ENCODE measurements at regions not wholly inside any gene's neighbourhood (a gene's known extent, or its start where the extent isn't known, plus 50 kb on each side); places are given as distances from the start of the nearest gene placed in this dataset.

GRCh38 chr4:14844061-14844460 is 158.2 kb upstream of the CPEB2 start:
- no peak for DNase-seq (ENCODE audit: low read depth)

DNA sequence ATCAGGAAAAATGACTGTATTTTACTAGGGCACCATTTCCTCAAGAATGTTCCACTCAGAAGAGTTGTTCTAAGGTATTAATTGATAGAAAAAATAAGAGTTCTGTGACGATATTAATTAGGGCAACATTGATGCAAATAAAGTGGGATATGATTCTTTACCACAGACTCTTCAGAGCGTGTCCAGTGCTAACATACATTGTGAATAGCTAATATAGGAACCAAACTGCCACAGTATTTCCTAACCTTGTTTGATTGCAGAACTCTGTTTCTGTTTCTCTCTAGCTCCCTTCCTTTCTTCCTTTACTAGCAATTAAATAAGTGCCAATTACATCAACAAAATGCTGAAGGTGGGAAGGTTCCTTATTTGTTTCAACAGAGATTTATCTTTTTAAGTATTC is 154.1 kb upstream of the CPEB2 start:
- DNase-seq (ENCODE audit: low read depth), result no peak

DNA sequence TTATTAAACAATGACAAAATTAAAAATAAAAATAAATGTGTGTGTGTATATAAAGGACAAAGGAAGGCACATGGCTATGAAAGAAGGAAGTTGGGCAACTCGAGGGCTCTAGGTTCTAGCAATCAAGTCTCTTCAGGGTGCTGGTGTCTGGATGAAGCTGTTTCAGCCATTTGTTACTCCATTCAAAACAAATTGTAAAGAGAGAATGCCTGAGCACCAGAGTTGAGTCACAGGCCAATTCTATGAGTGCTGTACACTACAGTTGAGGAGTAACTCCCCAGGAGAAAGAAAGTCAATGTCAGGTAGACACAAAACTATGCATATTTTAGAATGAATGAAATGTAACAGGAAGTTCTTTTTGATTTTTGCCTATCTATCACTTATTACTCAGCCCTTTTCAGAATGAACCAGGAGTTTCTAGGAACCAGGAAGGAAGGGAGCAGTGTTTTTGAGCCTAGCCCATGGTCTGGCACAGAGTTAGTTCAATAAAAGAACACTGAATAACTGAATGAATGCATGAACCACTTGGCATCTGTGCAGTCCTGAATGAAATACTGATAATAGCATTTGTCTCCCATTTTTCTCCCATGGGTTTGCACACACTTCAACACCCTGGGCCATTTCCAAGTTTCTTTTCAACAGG is 151.7 kb upstream of the CPEB2 start:
- DNase-seq (ENCODE audit: low read depth), result no peak

DNA sequence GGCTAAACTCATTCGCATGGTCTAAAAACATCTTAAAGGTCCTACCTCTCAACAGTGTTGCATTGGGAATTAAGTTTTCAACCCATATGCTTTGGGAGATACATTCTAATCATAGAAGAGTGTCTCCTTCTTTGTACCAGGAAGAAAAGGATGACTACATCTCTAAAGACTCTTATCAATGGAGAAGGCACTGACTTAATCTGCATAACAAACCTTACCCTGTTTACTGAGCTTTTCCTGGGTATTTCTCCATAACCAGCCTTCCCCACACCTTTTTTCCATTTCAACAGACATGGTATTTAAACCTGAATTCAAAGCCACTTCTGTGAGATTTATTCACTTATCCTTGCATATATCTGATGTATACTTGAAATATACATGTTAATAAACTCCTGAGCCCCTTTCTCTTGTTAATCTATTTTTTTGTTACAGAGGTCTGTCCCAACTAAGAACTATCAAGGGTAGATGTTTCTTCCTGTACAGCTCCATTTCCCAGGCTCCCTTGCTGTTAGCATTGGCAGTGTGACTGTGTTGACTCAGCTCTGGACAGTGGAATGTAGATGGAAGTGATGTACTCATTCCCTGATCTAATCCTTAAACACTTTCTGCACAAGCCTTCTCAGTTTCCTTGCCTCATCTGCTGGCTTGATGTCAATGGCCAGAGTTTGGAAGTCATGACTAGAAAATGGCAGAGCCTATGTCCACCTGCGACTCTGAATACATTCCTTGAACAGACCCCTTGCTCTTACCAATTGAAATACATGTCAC is 148.9 kb upstream of the CPEB2 start:
- DNase-seq (ENCODE audit: low read depth), result peak; percentile 91

GRCh38 chr4:14855719-14856061 is 146.6 kb upstream of the CPEB2 start:
- DNase-seq (ENCODE audit: low read depth), result no peak

- peak; percentile 99 for DNase-seq (ENCODE audit: low read depth)
These were observed 146.0 kb upstream of the CPEB2 start for GRCh38 chr4:14856062-14856933.

- DNase-seq (ENCODE audit: low read depth), result no peak
These were observed 145.4 kb upstream of the CPEB2 start for GRCh38 chr4:14856934-14857235.

- no peak for DNase-seq (ENCODE audit: low read depth)
These were observed 144.8 kb upstream of the CPEB2 start for GRCh38 chr4:14857475-14857874.

- DNase-seq (ENCODE audit: low read depth), result no peak
These were observed 144.3 kb upstream of the CPEB2 start for GRCh38 chr4:14857981-14858380.

DNA sequence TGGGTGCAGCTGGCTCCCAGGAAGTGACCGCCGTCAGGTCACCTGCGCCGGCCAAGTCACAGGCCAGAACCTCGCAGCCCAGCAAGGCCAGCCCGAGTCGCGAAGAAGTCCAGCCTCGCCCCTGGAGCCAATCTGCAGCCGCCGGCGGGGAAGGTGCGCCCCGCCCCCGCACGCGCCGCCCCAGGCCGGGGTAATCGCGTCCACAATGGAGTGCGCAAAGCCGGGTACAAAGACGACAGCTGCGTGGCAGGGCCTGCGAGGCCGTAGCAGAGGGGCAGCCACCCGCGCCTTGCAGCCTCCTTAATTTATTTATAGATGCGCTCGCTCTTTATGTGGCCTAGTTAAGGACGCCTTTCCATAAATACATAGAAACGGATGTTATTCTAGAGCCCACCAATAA is 139.4 kb upstream of the CPEB2 start:
- DNase-seq (ENCODE audit: low read depth), result no peak

- DNase-seq (ENCODE audit: low read depth), result no peak
These were observed 138.6 kb upstream of the CPEB2 start for GRCh38 chr4:14863418-14864364.

DNA sequence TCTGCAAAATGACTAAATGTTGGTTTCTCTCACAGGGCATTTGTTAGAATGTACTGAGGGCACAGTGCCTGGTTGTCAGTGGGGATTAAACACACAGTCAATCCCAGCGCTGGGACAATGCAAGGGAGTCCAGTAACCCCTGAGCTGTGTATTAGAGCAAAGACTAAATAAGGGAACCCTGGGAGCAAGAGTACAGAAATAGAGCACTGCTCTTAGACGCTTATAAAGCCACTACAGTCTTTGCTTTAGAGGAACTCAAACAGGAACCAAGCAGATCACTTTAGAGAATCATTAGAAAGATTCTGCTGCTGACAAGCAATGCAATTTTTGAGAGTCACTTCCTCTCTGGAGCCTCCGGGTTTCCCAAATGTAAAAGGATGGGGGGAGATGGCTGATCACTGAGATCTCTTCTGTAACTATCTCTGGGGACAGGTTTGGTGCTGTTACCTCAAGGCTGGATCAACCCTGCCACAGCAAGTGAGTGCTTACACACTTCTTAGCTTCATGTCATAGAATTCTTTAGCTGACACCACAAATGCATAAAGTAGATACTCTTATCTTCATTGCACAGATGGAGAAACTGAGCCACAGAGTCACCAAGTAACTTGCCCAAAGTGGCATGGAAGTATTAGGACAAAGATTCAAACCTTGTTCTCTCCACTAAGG is 137.8 kb upstream of the CPEB2 start:
- no peak for DNase-seq (ENCODE audit: low read depth)

DNA sequence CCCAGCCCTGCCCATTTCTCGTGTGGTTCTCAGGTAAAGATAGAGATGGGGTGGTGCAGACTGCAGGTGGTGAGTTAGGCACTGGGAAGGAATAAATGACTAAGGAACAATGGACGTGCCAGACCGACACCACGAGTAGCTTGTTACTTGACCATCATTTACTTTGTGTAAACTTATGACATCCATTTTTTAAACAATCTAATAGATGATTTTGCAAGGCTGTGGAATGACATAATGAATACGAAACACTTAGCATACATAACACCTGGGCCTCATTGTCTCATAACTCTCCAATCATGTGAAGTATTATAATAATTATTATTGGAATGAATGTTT is 137.3 kb upstream of the CPEB2 start:
- no peak for DNase-seq (ENCODE audit: low read depth)

DNA sequence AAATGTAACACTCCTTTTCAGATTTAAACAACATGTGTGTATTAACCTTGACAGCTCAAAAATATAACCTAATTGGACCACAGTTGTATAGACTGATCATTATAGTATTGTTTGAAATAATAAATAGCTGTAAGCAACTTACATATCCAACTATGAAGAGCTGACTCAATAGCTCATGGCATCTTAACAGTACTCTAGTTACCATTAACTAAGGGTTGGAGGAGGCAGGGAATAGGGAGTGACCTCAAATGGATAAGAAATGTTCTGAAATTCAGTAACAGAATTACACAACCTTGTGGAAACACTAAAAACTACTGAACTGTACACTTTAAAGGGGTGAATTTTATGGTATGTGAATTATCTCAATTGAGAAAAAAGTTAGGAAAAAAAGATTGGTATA is 136.5 kb upstream of the CPEB2 start:
- DNase-seq (ENCODE audit: low read depth), result no peak

DNA sequence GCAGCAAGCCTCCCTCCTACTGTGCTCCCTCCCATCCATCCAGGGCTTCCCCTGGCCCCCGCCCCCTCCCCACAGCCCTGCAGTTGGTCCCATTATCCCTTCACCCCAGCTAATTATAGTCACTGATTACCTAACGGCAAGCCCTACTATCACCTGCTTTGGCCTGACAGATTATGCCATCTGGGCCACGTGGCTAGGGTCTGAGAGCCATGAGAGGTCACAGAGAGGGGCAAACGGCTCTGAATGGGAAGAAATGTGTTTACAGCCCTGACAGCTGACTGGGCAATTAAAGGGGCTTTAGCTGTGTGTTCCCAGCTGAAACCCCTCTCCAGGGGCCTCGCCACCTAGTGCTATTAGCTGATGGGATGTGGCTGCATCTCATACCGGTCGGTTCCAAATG is 134.4 kb upstream of the CPEB2 start:
- no peak for DNase-seq (ENCODE audit: low read depth)

DNA sequence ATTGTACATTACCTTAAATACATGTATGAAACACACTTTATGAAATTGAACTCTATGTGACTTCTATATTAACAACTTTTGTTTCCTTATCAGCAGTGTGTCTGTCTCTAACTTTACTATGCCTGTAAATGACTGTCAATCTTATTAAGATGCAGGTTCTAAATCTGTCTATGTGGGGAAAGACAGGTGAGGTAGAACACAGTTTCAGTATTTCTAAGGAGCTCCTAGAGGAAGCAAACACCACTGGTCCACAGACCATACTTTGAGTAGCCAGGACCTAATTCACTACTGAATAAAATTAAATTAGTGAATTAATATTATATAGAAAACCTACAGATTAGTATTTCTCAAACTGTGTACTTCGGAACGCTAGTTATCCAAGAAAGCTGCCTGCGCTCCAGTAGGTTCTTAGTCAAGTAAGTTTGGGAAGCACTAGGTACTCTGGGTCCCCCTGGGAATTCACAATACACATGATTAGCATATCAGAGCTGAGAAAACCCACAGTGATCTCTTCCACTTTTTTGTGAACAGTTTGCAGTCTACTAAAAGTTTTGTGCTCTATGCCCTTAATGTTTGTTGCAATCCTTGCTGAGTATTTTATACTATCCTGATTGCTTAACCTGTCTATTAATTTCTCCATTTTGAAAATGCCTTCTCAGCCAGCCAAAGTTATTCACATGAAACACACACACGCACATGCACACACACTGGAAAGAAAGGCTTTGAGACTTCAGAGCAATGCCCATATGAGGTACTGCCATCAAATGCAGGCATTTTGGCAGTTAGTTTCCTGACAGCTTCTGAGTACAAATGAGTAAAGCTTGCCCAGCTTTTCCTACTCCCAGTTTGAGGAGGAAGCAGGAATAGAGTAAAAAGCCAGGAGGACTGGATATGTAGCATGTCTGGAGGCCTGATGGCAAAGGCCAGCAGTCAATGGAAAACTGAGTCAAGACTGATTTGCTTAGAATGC is 133.6 kb upstream of the CPEB2 start:
- no peak for DNase-seq (ENCODE audit: low read depth)

GRCh38 chr4:14871676-14872430 is 130.4 kb upstream of the CPEB2 start:
- peak; percentile 19 for DNase-seq (ENCODE audit: low read depth)

DNA sequence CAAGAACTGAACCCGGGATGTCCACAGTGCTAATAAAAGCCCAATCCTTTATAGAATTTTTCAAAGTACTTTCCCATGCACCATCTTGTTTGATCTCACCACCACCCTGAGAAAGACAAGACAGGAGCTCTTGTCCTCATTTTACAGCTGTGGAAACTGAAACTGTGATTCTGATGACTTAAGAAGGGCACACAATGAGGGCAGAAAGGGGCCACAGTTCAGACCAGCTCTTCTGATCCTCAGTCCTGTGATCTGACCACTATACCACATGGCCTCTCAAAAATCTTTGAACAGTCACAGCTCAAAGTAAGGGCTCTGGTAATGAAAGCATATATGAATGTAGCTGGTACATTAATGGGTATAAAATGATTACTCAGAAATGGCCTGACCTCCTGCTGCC is 127.3 kb upstream of the CPEB2 start:
- no peak for DNase-seq (ENCODE audit: low read depth)

Measured in EH (cell line).